ENCODE measurements at regions not wholly inside any gene's neighbourhood (a gene's known extent, or its start where the extent isn't known, plus 50 kb on each side); places are given as distances from the start of the nearest gene placed in this dataset.

DNA sequence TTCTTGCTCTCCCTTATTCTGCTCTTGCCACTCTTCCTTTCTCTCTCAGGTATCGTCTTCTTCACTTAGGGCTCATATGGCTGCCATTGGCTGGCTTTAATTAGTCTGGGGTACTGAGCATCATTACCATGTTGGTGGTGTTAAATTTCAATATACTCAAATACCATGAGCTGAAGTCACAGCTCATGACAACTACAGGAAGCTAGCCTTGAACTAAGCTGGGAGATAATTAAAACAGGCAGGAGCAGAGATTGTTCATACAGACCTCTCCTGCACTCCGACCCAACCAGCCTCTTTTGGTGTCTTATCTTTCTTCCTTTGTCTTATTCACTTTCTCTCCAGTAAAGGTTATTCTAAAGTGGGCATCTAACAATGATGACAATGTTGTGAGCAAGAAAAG is 130.9 kb upstream of the BLID start:
- 69 to 70% (median 70%) methylated on average over 2 of the region's 2 CpGs for WGBS, 3 donors
- FAIRE-seq (no peak), DNase-seq (no peak)
- no peaks in the 10 kb centered on the region for H3K27me3 ChIP-seq (ENCODE audit: control insufficient read depth in 3 of 3, insufficient read depth in 3 of 3, low read length in 3 of 3)
- no peaks in the 10 kb centered on the region for H3K9me3 ChIP-seq (ENCODE audit: control insufficient read depth in 2 of 2, insufficient read depth in 1 of 2, low read depth in 1 of 2, low read length in 1 of 2)
- no peaks in the 10 kb centered on the region for H3K4me1 ChIP-seq (ENCODE audit: control insufficient read depth in 3 of 3, insufficient read depth in 2 of 3, low read depth in 1 of 3, low read length in 2 of 3)
- no peaks in the 10 kb centered on the region for H3K36me3 ChIP-seq (ENCODE audit: control insufficient read depth in 3 of 3, insufficient read depth in 2 of 3, low read depth in 1 of 3, low read length in 3 of 3)
- H3K27ac ChIP-seq (ENCODE audit: low read depth in 1 of 3, low read length in 2 of 3): no peak overlapping the region
- no peak overlapping the region for H3K4me3 ChIP-seq (ENCODE audit: low read depth in 1 of 3, low read length in 3 of 3)

DNA sequence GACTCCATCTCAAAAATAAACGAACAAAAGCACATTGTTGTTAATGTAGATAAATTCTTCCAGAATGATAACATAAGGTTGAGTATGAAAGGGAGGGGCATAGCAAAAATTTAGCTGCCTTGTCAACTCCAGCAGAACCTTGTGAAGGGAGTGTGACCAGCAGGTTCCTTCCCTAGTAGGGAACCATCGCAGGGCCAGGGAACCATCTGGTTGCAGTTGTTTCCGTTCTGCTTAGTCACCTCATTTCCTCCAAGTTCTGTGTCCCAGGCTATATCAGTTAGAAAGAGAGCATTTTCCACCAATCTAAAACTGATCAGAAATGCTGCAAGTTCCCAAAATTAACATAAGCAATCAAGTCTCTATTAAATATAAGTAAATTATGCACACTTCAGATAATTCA is 126.7 kb upstream of the BLID start:
- H3K4me3 ChIP-seq (ENCODE audit: low read depth in 1 of 3, low read length in 3 of 3): no peak overlapping the region
- FAIRE-seq: no peak
- DNase-seq: no peak
- no peak overlapping the region for H3K27ac ChIP-seq (ENCODE audit: low read depth in 1 of 3, low read length in 2 of 3)
- no peaks in the 10 kb centered on the region for H3K4me1 ChIP-seq (ENCODE audit: control insufficient read depth in 3 of 3, insufficient read depth in 2 of 3, low read depth in 1 of 3, low read length in 2 of 3)
- H3K36me3 ChIP-seq (ENCODE audit: control insufficient read depth in 3 of 3, insufficient read depth in 2 of 3, low read depth in 1 of 3, low read length in 3 of 3): no peaks in the 10 kb centered on the region
- no peaks in the 10 kb centered on the region for H3K27me3 ChIP-seq (ENCODE audit: control insufficient read depth in 3 of 3, insufficient read depth in 3 of 3, low read length in 3 of 3)
- no peaks in the 10 kb centered on the region for H3K9me3 ChIP-seq (ENCODE audit: control insufficient read depth in 2 of 2, insufficient read depth in 1 of 2, low read depth in 1 of 2, low read length in 1 of 2)
- 68 to 82% (median 72%) methylated on average over 3 of the region's 3 CpGs for WGBS, 3 donors

DNA sequence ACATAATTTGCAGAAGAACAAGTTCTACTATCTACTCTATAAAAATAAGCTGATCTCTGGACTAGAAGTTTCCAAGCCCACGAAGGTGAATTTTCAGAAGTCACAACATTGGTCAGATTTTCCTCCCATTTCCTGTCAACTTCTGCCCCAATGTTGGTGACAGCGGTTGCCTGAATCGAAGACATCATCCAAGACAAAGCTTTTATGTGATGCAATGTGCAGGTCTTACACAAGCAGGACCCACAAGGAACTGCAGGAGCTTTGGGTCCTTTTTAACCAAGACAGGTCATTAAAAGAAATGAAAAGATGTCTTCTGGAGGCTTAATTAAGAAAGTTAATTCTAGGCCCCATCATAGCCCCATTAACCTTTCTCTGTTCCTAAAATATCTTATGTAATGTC is 125.6 kb upstream of the BLID start:
- H3K27ac ChIP-seq (ENCODE audit: low read depth in 1 of 3, low read length in 2 of 3): no peak overlapping the region
- H3K4me1 ChIP-seq (ENCODE audit: control insufficient read depth in 3 of 3, insufficient read depth in 2 of 3, low read depth in 1 of 3, low read length in 2 of 3): no peaks in the 10 kb centered on the region
- FAIRE-seq: no peak
- no peaks in the 10 kb centered on the region for H3K9me3 ChIP-seq (ENCODE audit: control insufficient read depth in 2 of 2, insufficient read depth in 1 of 2, low read depth in 1 of 2, low read length in 1 of 2)
- no peaks in the 10 kb centered on the region for H3K36me3 ChIP-seq (ENCODE audit: control insufficient read depth in 3 of 3, insufficient read depth in 2 of 3, low read depth in 1 of 3, low read length in 3 of 3)
- no peak overlapping the region for H3K4me3 ChIP-seq (ENCODE audit: low read depth in 1 of 3, low read length in 3 of 3)
- 75 to 85% (median 82%) methylated on average over 3 of the region's 3 CpGs for WGBS, 3 donors
- DNase-seq: no peak
- no peaks in the 10 kb centered on the region for H3K27me3 ChIP-seq (ENCODE audit: control insufficient read depth in 3 of 3, insufficient read depth in 3 of 3, low read length in 3 of 3)

DNA sequence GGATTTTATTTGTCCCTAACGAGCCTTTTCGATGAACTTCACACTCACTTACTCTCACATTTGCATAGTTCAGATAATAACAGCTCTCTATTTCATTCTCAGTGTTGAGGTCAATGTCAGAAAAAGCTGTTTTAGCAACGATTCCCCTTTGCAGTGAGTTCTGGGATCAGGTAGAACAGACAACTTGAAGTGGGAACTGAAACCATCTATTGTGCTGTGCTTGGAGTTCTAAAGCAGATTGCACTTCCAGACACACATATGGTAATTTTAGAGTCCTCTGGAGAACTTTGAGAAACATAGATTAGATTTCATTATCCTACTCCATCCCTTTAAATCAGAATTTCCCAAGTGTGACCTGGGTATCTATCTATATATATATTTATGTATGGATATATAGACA is 124.6 kb upstream of the BLID start:
- no peak for FAIRE-seq
- Histone ChIP-seq H3K27me3 (ENCODE audit: control insufficient read depth in 3 of 3, insufficient read depth in 3 of 3, low read length in 3 of 3) (no peaks in the 10 kb centered on the region), H3K4me1 (ENCODE audit: control insufficient read depth in 3 of 3, insufficient read depth in 2 of 3, low read depth in 1 of 3, low read length in 2 of 3) (no peaks in the 10 kb centered on the region), H3K4me3 (ENCODE audit: low read depth in 1 of 3, low read length in 3 of 3) (no peak overlapping the region), H3K36me3 (ENCODE audit: control insufficient read depth in 3 of 3, insufficient read depth in 2 of 3, low read depth in 1 of 3, low read length in 3 of 3) (no peaks in the 10 kb centered on the region), H3K27ac (ENCODE audit: low read depth in 1 of 3, low read length in 2 of 3) (no peak overlapping the region), H3K9me3 (ENCODE audit: control insufficient read depth in 2 of 2, insufficient read depth in 1 of 2, low read depth in 1 of 2, low read length in 1 of 2) (no peaks in the 10 kb centered on the region)
- DNase-seq: no peak
- WGBS, 3 donors: 68 to 81% (median 81%) methylated on average over 3 of the region's 3 CpGs

DNA sequence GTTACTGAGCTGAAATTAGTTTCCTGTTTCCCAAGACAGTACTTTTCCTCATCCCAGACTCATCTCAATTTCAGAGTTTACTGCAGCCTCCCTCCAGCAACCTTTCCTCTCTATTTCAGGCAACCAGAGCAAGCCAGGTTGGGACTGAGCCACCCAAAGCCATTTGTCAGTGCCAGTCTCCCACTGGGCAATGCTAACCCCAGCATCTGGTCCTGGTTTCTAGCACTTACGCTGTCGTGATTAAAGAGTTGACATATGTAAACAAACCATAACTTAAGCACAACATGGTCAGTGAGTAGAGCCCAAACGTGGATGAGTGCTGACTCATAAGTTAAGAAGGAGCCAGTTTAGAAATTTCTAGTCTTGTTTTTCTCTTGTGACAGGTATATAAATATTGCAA is 119.6 kb upstream of the BLID start:
- H3K27me3 ChIP-seq (ENCODE audit: control insufficient read depth in 3 of 3, insufficient read depth in 3 of 3, low read length in 3 of 3): no peaks in the 10 kb centered on the region
- DNase-seq: no peak
- H3K9me3 ChIP-seq (ENCODE audit: control insufficient read depth in 2 of 2, insufficient read depth in 1 of 2, low read depth in 1 of 2, low read length in 1 of 2): no peaks in the 10 kb centered on the region
- no peaks in the 10 kb centered on the region for H3K36me3 ChIP-seq (ENCODE audit: control insufficient read depth in 3 of 3, insufficient read depth in 2 of 3, low read depth in 1 of 3, low read length in 3 of 3)
- no peak overlapping the region for H3K4me3 ChIP-seq (ENCODE audit: low read depth in 1 of 3, low read length in 3 of 3)
- H3K4me1 ChIP-seq (ENCODE audit: control insufficient read depth in 3 of 3, insufficient read depth in 2 of 3, low read depth in 1 of 3, low read length in 2 of 3): no peaks in the 10 kb centered on the region
- 31 to 47% (median 34%) methylated on average over 3 of the region's 3 CpGs for WGBS, 3 donors
- H3K27ac ChIP-seq (ENCODE audit: low read depth in 1 of 3, low read length in 2 of 3): no peak overlapping the region
- FAIRE-seq: no peak

DNA sequence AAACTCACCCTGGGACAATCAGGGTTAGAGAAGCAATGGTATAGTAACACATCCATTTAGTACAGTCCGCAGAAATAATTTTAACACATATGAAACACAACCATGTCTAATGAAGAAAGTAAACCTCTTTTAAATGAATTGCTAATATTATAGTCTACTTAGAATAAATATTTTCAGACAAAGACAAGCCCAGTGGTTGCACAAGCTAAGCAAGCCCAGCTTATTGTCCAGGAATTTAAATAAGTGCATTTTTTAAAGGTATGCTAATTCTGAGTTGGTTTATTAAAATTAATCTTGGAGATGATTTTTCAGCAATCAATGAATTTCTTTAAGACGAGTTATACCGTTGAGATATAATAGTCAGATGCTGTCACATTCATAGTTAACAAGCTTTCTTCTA is 118.8 kb upstream of the BLID start:
- WGBS, 3 donors: 89 to 94% (median 91%) methylated on average over 3 of the region's 3 CpGs
- no peak overlapping the region for H3K27ac ChIP-seq (ENCODE audit: low read depth in 1 of 3, low read length in 2 of 3)
- H3K27me3 ChIP-seq (ENCODE audit: control insufficient read depth in 3 of 3, insufficient read depth in 3 of 3, low read length in 3 of 3): no peaks in the 10 kb centered on the region
- DNase-seq (no peak), FAIRE-seq (no peak)
- no peaks in the 10 kb centered on the region for H3K9me3 ChIP-seq (ENCODE audit: control insufficient read depth in 2 of 2, insufficient read depth in 1 of 2, low read depth in 1 of 2, low read length in 1 of 2)
- no peak overlapping the region for H3K4me3 ChIP-seq (ENCODE audit: low read depth in 1 of 3, low read length in 3 of 3)
- H3K36me3 ChIP-seq (ENCODE audit: control insufficient read depth in 3 of 3, insufficient read depth in 2 of 3, low read depth in 1 of 3, low read length in 3 of 3): no peaks in the 10 kb centered on the region
- H3K4me1 ChIP-seq (ENCODE audit: control insufficient read depth in 3 of 3, insufficient read depth in 2 of 3, low read depth in 1 of 3, low read length in 2 of 3): peaks cover 0 to 4% (median 1%) of the 10 kb centered on the region in 3 donors

DNA sequence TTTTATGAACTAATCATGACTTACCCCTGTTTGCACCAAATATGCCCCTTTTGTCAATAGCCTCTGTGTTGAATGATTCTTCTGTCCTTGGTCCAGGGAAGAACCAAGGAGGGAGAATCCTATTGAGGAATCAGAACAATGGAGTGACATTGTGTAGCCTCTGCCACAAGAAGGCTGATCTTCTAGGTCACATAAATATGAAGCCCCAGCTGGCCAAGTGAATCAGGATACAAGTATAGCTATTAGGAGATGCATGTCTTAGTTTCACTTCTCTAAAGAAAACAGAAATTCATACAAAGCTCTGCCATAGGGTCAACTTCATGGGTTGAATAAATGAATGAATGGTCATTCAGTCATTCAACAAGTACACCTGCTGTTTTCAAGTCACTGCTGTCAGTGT is 118.2 kb upstream of the BLID start:
- H3K4me3 ChIP-seq (ENCODE audit: low read depth in 1 of 3, low read length in 3 of 3): no peak overlapping the region
- no peaks in the 10 kb centered on the region for H3K9me3 ChIP-seq (ENCODE audit: control insufficient read depth in 2 of 2, insufficient read depth in 1 of 2, low read depth in 1 of 2, low read length in 1 of 2)
- H3K27me3 ChIP-seq (ENCODE audit: control insufficient read depth in 3 of 3, insufficient read depth in 3 of 3, low read length in 3 of 3): no peaks in the 10 kb centered on the region
- FAIRE-seq (no peak), DNase-seq (no peak)
- H3K36me3 ChIP-seq (ENCODE audit: control insufficient read depth in 3 of 3, insufficient read depth in 2 of 3, low read depth in 1 of 3, low read length in 3 of 3): no peaks in the 10 kb centered on the region
- H3K4me1 ChIP-seq (ENCODE audit: control insufficient read depth in 3 of 3, insufficient read depth in 2 of 3, low read depth in 1 of 3, low read length in 2 of 3): peaks cover 0 to 4% (median 3%) of the 10 kb centered on the region in 3 donors
- H3K27ac ChIP-seq (ENCODE audit: low read depth in 1 of 3, low read length in 2 of 3): no peak overlapping the region

DNA sequence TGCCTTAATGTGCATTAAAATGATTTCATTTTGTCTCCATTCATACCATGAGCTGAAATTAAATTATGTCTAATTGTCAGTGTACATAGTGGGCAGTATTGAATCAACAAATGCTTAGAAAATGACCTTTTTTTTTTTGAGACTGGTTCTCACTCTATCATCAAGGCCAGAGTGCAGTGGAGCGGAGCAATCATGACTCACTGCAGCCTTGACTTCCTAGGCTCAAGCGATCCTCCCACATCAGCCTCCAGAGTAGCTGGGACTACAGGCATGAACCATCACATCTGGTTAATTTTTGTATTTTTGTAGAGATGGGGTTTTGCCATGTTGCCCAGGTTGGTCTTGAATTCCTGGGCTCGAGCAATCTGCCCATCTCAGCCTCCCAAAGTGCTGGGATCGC is 117.0 kb upstream of the BLID start:
- DNase-seq (no peak), FAIRE-seq (no peak)
- H3K27me3 ChIP-seq (ENCODE audit: control insufficient read depth in 3 of 3, insufficient read depth in 3 of 3, low read length in 3 of 3): no peaks in the 10 kb centered on the region
- H3K4me1 ChIP-seq (ENCODE audit: control insufficient read depth in 3 of 3, insufficient read depth in 2 of 3, low read depth in 1 of 3, low read length in 2 of 3): peaks cover 0 to 4% (median 3%) of the 10 kb centered on the region in 3 donors
- no peaks in the 10 kb centered on the region for H3K36me3 ChIP-seq (ENCODE audit: control insufficient read depth in 3 of 3, insufficient read depth in 2 of 3, low read depth in 1 of 3, low read length in 3 of 3)
- no peak overlapping the region for H3K27ac ChIP-seq (ENCODE audit: low read depth in 1 of 3, low read length in 2 of 3)
- H3K9me3 ChIP-seq (ENCODE audit: control insufficient read depth in 2 of 2, insufficient read depth in 1 of 2, low read depth in 1 of 2, low read length in 1 of 2): no peaks in the 10 kb centered on the region
- 85 to 92% (median 89%) methylated on average over 4 of the region's 4 CpGs for WGBS, 3 donors
- H3K4me3 ChIP-seq (ENCODE audit: low read depth in 1 of 3, low read length in 3 of 3): no peak overlapping the region

DNA sequence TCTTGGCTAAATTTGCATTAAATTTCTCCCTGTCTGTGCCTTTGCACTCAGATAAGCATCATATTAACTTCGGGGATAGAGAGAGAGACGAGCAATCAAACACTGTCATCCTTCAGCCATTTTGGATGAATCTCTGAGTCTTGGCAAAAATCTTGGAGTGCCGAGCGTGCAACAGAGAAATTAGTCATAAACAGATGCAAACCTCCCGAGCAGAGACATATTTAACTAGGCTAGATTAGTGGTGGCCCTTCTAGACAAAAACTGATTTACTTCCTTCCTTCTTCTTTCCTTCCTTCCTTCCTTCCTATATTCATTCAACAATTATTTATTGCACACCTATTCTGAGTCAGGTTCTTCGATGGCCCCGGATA is 114.4 kb upstream of the BLID start:
- no peak overlapping the region for H3K4me3 ChIP-seq (ENCODE audit: low read depth in 1 of 3, low read length in 3 of 3)
- no peaks in the 10 kb centered on the region for H3K27me3 ChIP-seq (ENCODE audit: control insufficient read depth in 3 of 3, insufficient read depth in 3 of 3, low read length in 3 of 3)
- H3K36me3 ChIP-seq (ENCODE audit: control insufficient read depth in 3 of 3, insufficient read depth in 2 of 3, low read depth in 1 of 3, low read length in 3 of 3): no peaks in the 10 kb centered on the region
- DNase-seq: no peak
- H3K9me3 ChIP-seq (ENCODE audit: control insufficient read depth in 2 of 2, insufficient read depth in 1 of 2, low read depth in 1 of 2, low read length in 1 of 2): no peaks in the 10 kb centered on the region
- WGBS, 3 donors: 71 to 79% (median 76%) methylated on average over 7 of the region's 7 CpGs
- H3K4me1 ChIP-seq (ENCODE audit: control insufficient read depth in 3 of 3, insufficient read depth in 2 of 3, low read depth in 1 of 3, low read length in 2 of 3): peaks cover 0 to 4% (median 3%) of the 10 kb centered on the region in 3 donors
- no peak overlapping the region for H3K27ac ChIP-seq (ENCODE audit: low read depth in 1 of 3, low read length in 2 of 3)
- no peak for FAIRE-seq

Data from small intestine (tissue), 7 donors.